Endodermal cell (in vitro differentiated cells): ENCODE measurements at regions not wholly inside any gene's neighbourhood (a gene's known extent, or its start where the extent isn't known, plus 50 kb on each side); places are given as distances from the start of the nearest gene placed in this dataset.

Experiments
- DNase-seq: peaks from one replicate; pipeline ENCODE4 v3.0.0-alpha.2; 2017
- H3K27ac ChIP-seq: 2 replicates; pipeline ENCODE4 v1.5.1; 2013; ENCODE audit warnings: mild to moderate bottlenecking, low read depth, low read length, moderate library complexity
- H3K27me3 ChIP-seq: 2 replicates; pipeline ENCODE4 v1.6.1; 2013; ENCODE audit warnings: mild to moderate bottlenecking, low read length, moderate library complexity; ENCODE audit not compliant: insufficient read depth, control insufficient read depth, poor library complexity, severe bottlenecking
- H3K36me3 ChIP-seq: 2 replicates; pipeline ENCODE4 v1.7.0; 2013; ENCODE audit warnings: mild to moderate bottlenecking, low read length, moderate library complexity; ENCODE audit not compliant: control insufficient read depth, insufficient read depth
- H3K4me1 ChIP-seq: one replicate; pipeline ENCODE4 v1.7.0; 2013; ENCODE audit warnings: low read length; ENCODE audit not compliant: control insufficient read depth, insufficient read depth
- H3K4me3 ChIP-seq: 2 replicates; pipeline ENCODE4 v1.5.1; 2013; ENCODE audit warnings: mild to moderate bottlenecking, low read length, moderate library complexity
- H3K9ac ChIP-seq: 2 replicates; pipeline ENCODE4 v1.6.1; 2013; ENCODE audit warnings: mild to moderate bottlenecking, low read length, moderate library complexity; ENCODE audit not compliant: poor library complexity, severe bottlenecking; ENCODE audit errors: extremely low read depth
- H3K9me3 ChIP-seq: 2 replicates; pipeline ENCODE4 v1.6.1; 2013; ENCODE audit warnings: mild to moderate bottlenecking, low read length, moderate library complexity; ENCODE audit not compliant: control insufficient read depth
- H3K27ac Mint-ChIP-seq: 2 replicates; pipeline ENCODE4 v1.8.0; 2020; ENCODE audit warnings: mixed read lengths
- H3K27me3 Mint-ChIP-seq: 2 replicates; pipeline ENCODE4 v1.8.0; 2021; ENCODE audit warnings: mild to moderate bottlenecking, mixed read lengths; ENCODE audit not compliant: insufficient read depth
- H3K36me3 Mint-ChIP-seq: 2 replicates; pipeline ENCODE4 v1.8.0; 2020; ENCODE audit warnings: low read depth, mixed read lengths
- H3K4me1 Mint-ChIP-seq: 2 replicates; pipeline ENCODE4 v1.8.0; 2020; ENCODE audit warnings: mixed read lengths
- H3K4me3 Mint-ChIP-seq: 2 replicates; pipeline ENCODE4 v1.8.0; 2020; ENCODE audit warnings: mild to moderate bottlenecking, moderate library complexity, mixed read lengths
- H3K9me3 Mint-ChIP-seq: 2 replicates; pipeline ENCODE4 v1.8.0; 2020; ENCODE audit warnings: mild to moderate bottlenecking, mixed read lengths
- WGBS, 2 experiments: methylation state at CpG; one replicate each; pipeline versions ENCODE4 v1.1.5 to v1.1.7; 2013; ENCODE audit warnings: missing lambda C conversion rate in 2 of 2, mixed read lengths in 1 of 2; ENCODE audit not compliant: insufficient coverage in 1 of 2, insufficient read length in 1 of 2; 5-methylcytosine and 5-hydroxymethylcytosine counted together
- TF ChIP-seq, protein P1 (sequence below): fragments of 200-600 bp; sonication (generic); conservative IDR thresholded peaks from 2 replicates; pipeline ENCODE4 v1.5.0; 2021; ENCODE audit warnings: antibody characterized with exemption, mild to moderate bottlenecking

DNA sequence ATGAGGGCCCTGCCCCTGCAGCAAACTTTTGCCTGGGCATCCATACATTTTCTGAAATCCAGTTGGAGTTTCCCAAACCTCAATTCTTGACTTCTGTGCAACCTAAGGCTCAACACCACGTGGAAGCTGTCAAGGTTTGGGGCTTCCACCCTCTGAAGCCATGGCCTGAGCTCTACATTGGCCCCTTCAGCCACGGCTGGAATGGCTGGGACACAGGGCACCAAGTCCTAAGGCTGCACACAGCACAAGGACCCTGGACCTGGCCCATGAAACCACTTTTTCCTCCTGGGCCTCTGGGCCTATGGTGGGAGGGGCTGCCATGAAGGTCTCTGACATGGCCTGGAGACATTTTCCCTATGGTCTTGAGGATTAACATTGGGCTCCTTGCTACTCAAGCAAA lies 266.3 kb downstream of the LRIG3 start:
- Histone ChIP-seq H3K9me3 (peaks cover 14% of the 10 kb centered on the region), H3K4me1 (no peaks in the 10 kb centered on the region), H3K9ac (no peak overlapping the region), H3K27me3 (no peaks in the 10 kb centered on the region), H3K27ac (no peak overlapping the region), H3K4me3 (no peak overlapping the region), H3K36me3 (no peaks in the 10 kb centered on the region)
- TF ChIP-seq, protein P1, sequence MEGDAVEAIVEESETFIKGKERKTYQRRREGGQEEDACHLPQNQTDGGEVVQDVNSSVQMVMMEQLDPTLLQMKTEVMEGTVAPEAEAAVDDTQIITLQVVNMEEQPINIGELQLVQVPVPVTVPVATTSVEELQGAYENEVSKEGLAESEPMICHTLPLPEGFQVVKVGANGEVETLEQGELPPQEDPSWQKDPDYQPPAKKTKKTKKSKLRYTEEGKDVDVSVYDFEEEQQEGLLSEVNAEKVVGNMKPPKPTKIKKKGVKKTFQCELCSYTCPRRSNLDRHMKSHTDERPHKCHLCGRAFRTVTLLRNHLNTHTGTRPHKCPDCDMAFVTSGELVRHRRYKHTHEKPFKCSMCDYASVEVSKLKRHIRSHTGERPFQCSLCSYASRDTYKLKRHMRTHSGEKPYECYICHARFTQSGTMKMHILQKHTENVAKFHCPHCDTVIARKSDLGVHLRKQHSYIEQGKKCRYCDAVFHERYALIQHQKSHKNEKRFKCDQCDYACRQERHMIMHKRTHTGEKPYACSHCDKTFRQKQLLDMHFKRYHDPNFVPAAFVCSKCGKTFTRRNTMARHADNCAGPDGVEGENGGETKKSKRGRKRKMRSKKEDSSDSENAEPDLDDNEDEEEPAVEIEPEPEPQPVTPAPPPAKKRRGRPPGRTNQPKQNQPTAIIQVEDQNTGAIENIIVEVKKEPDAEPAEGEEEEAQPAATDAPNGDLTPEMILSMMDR, result no peak
- 63 to 69% methylated on average over 2 of the region's 2 CpGs for WGBS, 2 experiments
- peaks cover 9% of the 10 kb centered on the region for H3K36me3 Mint-ChIP-seq
- no peak for DNase-seq
- peaks cover 24% of the 10 kb centered on the region for H3K9me3 Mint-ChIP-seq
- no peak overlapping the region for H3K27ac Mint-ChIP-seq
- H3K4me3 Mint-ChIP-seq, result no peak overlapping the region
- H3K27me3 Mint-ChIP-seq, result no peaks in the 10 kb centered on the region
- no peaks in the 10 kb centered on the region for H3K4me1 Mint-ChIP-seq

DNA sequence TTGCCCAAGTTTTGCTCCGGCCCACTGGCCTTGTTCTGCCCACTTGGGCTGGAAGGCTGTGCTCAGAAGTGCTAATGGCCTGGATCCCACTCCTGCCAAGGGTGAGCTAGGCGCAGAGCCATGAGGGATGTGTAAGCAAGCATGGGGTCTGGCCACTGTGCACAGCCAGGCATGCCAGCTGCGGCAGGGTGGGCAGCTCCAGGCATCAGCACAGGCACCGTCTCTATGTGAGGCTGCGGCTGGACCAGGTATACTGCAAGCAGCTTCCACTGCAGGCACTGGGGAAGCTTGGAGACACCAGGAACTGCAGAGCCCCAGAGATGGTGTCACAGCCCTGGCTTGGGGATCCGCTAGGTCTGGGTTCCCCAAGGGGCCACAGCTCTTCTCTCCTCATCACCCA lies 264.9 kb downstream of the LRIG3 start:
- no peak overlapping the region for H3K27ac Mint-ChIP-seq
- Histone ChIP-seq H3K4me3 (no peak overlapping the region), H3K4me1 (no peaks in the 10 kb centered on the region), H3K9ac (no peak overlapping the region), H3K36me3 (no peaks in the 10 kb centered on the region), H3K27me3 (no peaks in the 10 kb centered on the region), H3K27ac (no peak overlapping the region), H3K9me3 (peaks cover 14% of the 10 kb centered on the region)
- WGBS, 2 experiments, result 83 to 88% methylated on average over 4 to 6 of the region's 6 CpGs
- TF ChIP-seq, protein P1, result no peak
- H3K4me3 Mint-ChIP-seq, result no peak overlapping the region
- peaks cover 9% of the 10 kb centered on the region for H3K36me3 Mint-ChIP-seq
- no peaks in the 10 kb centered on the region for H3K4me1 Mint-ChIP-seq
- peaks cover 24% of the 10 kb centered on the region for H3K9me3 Mint-ChIP-seq
- DNase-seq, result no peak
- H3K27me3 Mint-ChIP-seq, result no peaks in the 10 kb centered on the region

DNA sequence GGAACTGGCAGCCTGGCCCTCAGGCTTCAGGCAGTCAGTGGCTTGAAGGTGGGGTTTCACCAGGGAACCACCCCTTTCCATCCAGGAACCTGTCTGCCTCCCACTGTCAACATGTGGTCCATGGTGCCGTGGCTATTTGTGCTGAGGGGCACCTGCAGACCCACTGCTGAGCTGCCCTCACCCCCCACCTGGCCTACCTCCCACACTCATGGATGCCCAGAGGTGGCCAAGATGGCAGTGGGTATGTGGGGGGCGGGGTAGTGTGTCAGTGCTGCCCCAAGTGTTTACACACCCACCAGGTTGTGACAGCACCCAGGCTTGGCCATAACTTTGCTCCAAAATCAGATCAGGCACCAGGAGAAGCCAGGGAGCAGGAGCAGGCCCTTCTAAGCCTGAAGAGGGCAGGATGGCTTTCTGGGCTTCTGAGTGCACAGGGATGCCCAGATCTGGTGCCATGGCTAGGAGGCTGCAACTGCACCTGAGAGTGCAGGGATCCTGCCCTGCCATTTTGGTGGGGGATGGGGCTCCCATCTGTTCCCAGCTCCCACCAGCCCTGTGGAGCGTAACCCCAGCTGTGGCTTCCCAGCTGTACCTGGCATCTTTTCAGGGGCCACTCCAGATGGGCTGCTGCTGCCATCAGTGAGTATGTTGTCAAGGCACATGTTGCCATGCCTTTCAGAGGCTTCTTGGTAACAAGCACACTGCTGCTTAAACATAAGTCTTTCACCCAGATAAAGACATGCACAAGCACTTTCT lies 263.9 kb downstream of the LRIG3 start:
- Histone ChIP-seq H3K4me1 (no peaks in the 10 kb centered on the region), H3K36me3 (no peaks in the 10 kb centered on the region), H3K27ac (no peak overlapping the region), H3K4me3 (no peak overlapping the region), H3K27me3 (no peaks in the 10 kb centered on the region), H3K9me3 (peaks cover 14% of the 10 kb centered on the region), H3K9ac (no peak overlapping the region)
- Mint-ChIP-seq H3K4me1 (no peaks in the 10 kb centered on the region), H3K9me3 (peaks cover 26% of the 10 kb centered on the region), H3K4me3 (no peak overlapping the region), H3K36me3 (peaks cover 9% of the 10 kb centered on the region), H3K27me3 (no peaks in the 10 kb centered on the region), H3K27ac (no peak overlapping the region)
- 96 to 100% methylated on average over 1 to 3 of the region's 3 CpGs for WGBS, 2 experiments
- no peak for DNase-seq
- TF ChIP-seq, protein P1, result no peak
